H1 (cell line): ENCODE measurements at regions not wholly inside any gene's neighbourhood (a gene's known extent, or its start where the extent isn't known, plus 50 kb on each side); places are given as distances from the start of the nearest gene placed in this dataset.

Experiments used
- CTCF ChIA-PET: fragments of 300-600 bp; sonication (Branson Sonifier 250); formaldehyde crosslinking; loops from one replicate; lab custom pipeline; 2021; ENCODE audit not compliant: partially characterized antibody; lab: Charles Lee
- POLR2A ChIA-PET: fragments of 300-600 bp; sonication (Branson Sonifier 250); formaldehyde crosslinking; loops from one replicate; lab custom pipeline; 2021; ENCODE audit warnings: inconsistent platforms; ENCODE audit not compliant: partially characterized antibody; lab: Charles Lee
- DNase-seq, 2 experiments: peaks; one replicate each; pipeline versions ENCODE4 v3.0.0 to v3.0.0-alpha.2; 2010 to 2022; ENCODE audit warnings: low spot score in 2 of 2, low read depth in 1 of 2, mixed read lengths in 1 of 2
- FAIRE-seq: peaks from 2 replicates; lab custom pipeline; 2011; peaks lifted over from hg19 to GRCh38; lab: Jason Lieb, UNC
- H2AFZ ChIP-seq: 2 replicates; pipeline ENCODE4 v1.8.1; 2012; ENCODE audit warnings: low read length, inconsistent platforms
- H2AK5ac ChIP-seq: 2 replicates; pipeline ENCODE4 v1.6.1; 2013; ENCODE audit warnings: low read depth, low read length
- H2BK120ac ChIP-seq: replicated peaks from 2 replicates; pipeline ENCODE3; 2013; ENCODE audit warnings: low read depth, low read length, inconsistent platforms
- H2BK12ac ChIP-seq: 2 replicates; pipeline ENCODE4 v1.6.1; 2013; ENCODE audit warnings: low read depth, low read length
- H2BK15ac ChIP-seq: 2 replicates; pipeline ENCODE4 v1.6.1; 2013; ENCODE audit warnings: low read length
- H2BK20ac ChIP-seq: 2 replicates; pipeline ENCODE4 v1.6.1; 2013; ENCODE audit warnings: low read length
- H2BK5ac ChIP-seq: 2 replicates; pipeline ENCODE4 v1.6.1; 2013; ENCODE audit warnings: low read depth, low read length
- H3K14ac ChIP-seq: 2 replicates; pipeline ENCODE4 v1.6.1; 2013; ENCODE audit warnings: inconsistent platforms; ENCODE audit not compliant: insufficient read length
- H3K18ac ChIP-seq: 2 replicates; pipeline ENCODE4 v1.6.1; 2013; ENCODE audit warnings: low read length; ENCODE audit errors: extremely low read depth
- H3K23ac ChIP-seq: 2 replicates; pipeline ENCODE4 v1.6.1; 2013; ENCODE audit warnings: inconsistent platforms; ENCODE audit not compliant: insufficient read length
- H3K23me2 ChIP-seq: 2 replicates; pipeline ENCODE4 v1.6.1; 2013; ENCODE audit warnings: low read depth, low read length
- H3K27ac ChIP-seq: 2 replicates; pipeline ENCODE4 v1.6.1; 2011; ENCODE audit warnings: low read depth, low read length, inconsistent platforms
- H3K27me3 ChIP-seq, 4 experiments: replicated peaks in 1 of 4; 1 replicate in 1 of 4; 2 replicates in 3 of 4; pipeline versions ENCODE4 v1.6.1 to v1.8.1; 2011 to 2013; ENCODE audit warnings: low read length in 3 of 4, mild to moderate bottlenecking in 3 of 4, inconsistent platforms in 2 of 4, mixed read lengths in 2 of 4, moderate library complexity in 1 of 4; ENCODE audit not compliant: control insufficient read depth in 3 of 4, insufficient read depth in 3 of 4; ENCODE audit errors: extremely low read depth in 1 of 4
- H3K36me3 ChIP-seq, 4 experiments: 2 replicates each; pipeline versions ENCODE4 v1.6.1 to v1.8.1; 2011 to 2013; ENCODE audit warnings: mild to moderate bottlenecking in 4 of 4, low read length in 3 of 4, moderate library complexity in 2 of 4, control low read depth in 1 of 4, inconsistent platforms in 1 of 4; ENCODE audit not compliant: insufficient read depth in 4 of 4, control insufficient read depth in 2 of 4
- H3K4ac ChIP-seq: replicated peaks from 2 replicates; pipeline ENCODE3; 2013; ENCODE audit warnings: low read length, low read depth, mixed read lengths, inconsistent platforms; ENCODE audit not compliant: insufficient read length
- H3K4me1 ChIP-seq, 4 experiments: replicated peaks in 1 of 4; 1 replicate in 1 of 4; 2 replicates in 3 of 4; pipeline versions ENCODE4 v1.6.1 to v1.8.1; 2011 to 2013; ENCODE audit warnings: low read length in 3 of 4, inconsistent platforms in 2 of 4, mixed read lengths in 1 of 4; ENCODE audit not compliant: insufficient read depth in 4 of 4, control insufficient read depth in 3 of 4
- H3K4me2 ChIP-seq, 2 experiments: 2 replicates each; pipeline versions ENCODE4 v1.6.1 to v1.8.1; 2011 to 2013; ENCODE audit warnings: low read depth in 2 of 2, low read length in 2 of 2, control low read depth in 1 of 2, inconsistent platforms in 1 of 2, mild to moderate bottlenecking in 1 of 2; ENCODE audit not compliant: insufficient read depth in 1 of 2
- H3K4me3 ChIP-seq, 4 experiments: fragments of 200-600, 300-600 bp in 1 of 4; sonication (generic), shearing (Covaris generic), sonication (Bioruptor Twin) in 1 of 4; 2 replicates each; pipeline versions ENCODE4 v1.5.1 to v1.8.1; 2011 to 2016; ENCODE audit warnings: low read length in 4 of 4, low read depth in 3 of 4, control low read depth in 2 of 4, inconsistent platforms in 2 of 4, mild to moderate bottlenecking in 2 of 4, mixed read lengths in 1 of 4, moderate library complexity in 1 of 4; ENCODE audit not compliant: insufficient read depth in 2 of 4; ENCODE audit errors: extremely low read depth in 1 of 4
- H3K56ac ChIP-seq: replicated peaks from 2 replicates; pipeline ENCODE3; 2013; ENCODE audit warnings: low read depth, mild to moderate bottlenecking, mixed read lengths, low read length, inconsistent platforms; ENCODE audit not compliant: insufficient read length
- H3K79me1 ChIP-seq: 2 replicates; pipeline ENCODE4 v1.6.1; 2013; ENCODE audit warnings: low read depth, low read length, control low read depth
- H3K79me2 ChIP-seq, 2 experiments: 2 replicates each; pipeline versions ENCODE4 v1.6.1 to v1.8.1; 2012 to 2013; ENCODE audit warnings: low read length in 2 of 2, mild to moderate bottlenecking in 2 of 2, inconsistent platforms in 1 of 2; ENCODE audit not compliant: insufficient read depth in 2 of 2, control insufficient read depth in 1 of 2
- H3K9ac ChIP-seq, 4 experiments: replicated peaks in 1 of 4; 1 replicate in 1 of 4; 2 replicates in 3 of 4; pipeline versions ENCODE4 v1.6.1 to v1.8.1; 2011 to 2013; ENCODE audit warnings: low read depth in 3 of 4, low read length in 3 of 4, control low read depth in 2 of 4, mild to moderate bottlenecking in 2 of 4, moderate library complexity in 2 of 4, inconsistent platforms in 1 of 4; ENCODE audit errors: extremely low read depth in 1 of 4
- H3K9me3 ChIP-seq, 2 experiments: 2 replicates each; pipeline versions ENCODE4 v1.6.1 to v1.8.1; 2012 to 2013; ENCODE audit warnings: mild to moderate bottlenecking in 2 of 2, moderate library complexity in 2 of 2, control low read depth in 1 of 2, inconsistent platforms in 1 of 2, low read depth in 1 of 2, low read length in 1 of 2, mixed read lengths in 1 of 2; ENCODE audit not compliant: insufficient read depth in 2 of 2
- H4K20me1 ChIP-seq, 2 experiments: replicated peaks in 1 of 2; 2 replicates each; pipeline versions ENCODE3 to v1.8.1; 2011 to 2013; ENCODE audit warnings: inconsistent platforms in 2 of 2, low read length in 2 of 2, mild to moderate bottlenecking in 1 of 2; ENCODE audit not compliant: insufficient read depth in 2 of 2, control insufficient read depth in 1 of 2
- H4K5ac ChIP-seq: 2 replicates; pipeline ENCODE4 v1.6.1; 2013; ENCODE audit warnings: low read length, low read depth, mixed read lengths, inconsistent platforms; ENCODE audit not compliant: insufficient read length
- H4K8ac ChIP-seq: 2 replicates; pipeline ENCODE4 v1.8.0; 2013; ENCODE audit warnings: mild to moderate bottlenecking, moderate library complexity, low read length, inconsistent platforms; ENCODE audit not compliant: insufficient read depth; ENCODE audit errors: extremely low read depth
- H4K91ac ChIP-seq: replicated peaks from 2 replicates; pipeline ENCODE3; 2013; ENCODE audit warnings: low read length, mixed read lengths, inconsistent platforms; ENCODE audit not compliant: insufficient read length
- FOSL1 ChIP-seq: IDR thresholded peaks from 2 replicates; pipeline ENCODE4 v1.6.1; 2011; ENCODE audit warnings: mild to moderate bottlenecking, low read depth, low read length, moderate library complexity; ENCODE audit not compliant: insufficient read depth
- HDAC2 ChIP-seq, 2 experiments: fragments of 300-600 bp in 1 of 2; sonication (generic) in 1 of 2; IDR thresholded peaks; 2 replicates each; pipeline ENCODE4 v1.6.1; 2011 to 2012; ENCODE audit warnings: low read depth in 2 of 2, low read length in 2 of 2, mild to moderate bottlenecking in 2 of 2, moderate library complexity in 2 of 2, borderline replicate concordance in 1 of 2, inconsistent platforms in 1 of 2
- JUND ChIP-seq: IDR thresholded peaks from 2 replicates; pipeline ENCODE4 v1.6.1; 2011; ENCODE audit warnings: mild to moderate bottlenecking, improper control_type of control experiment, low read length

- Histone ChIP-seq H3K79me2 (no peaks in the 10 kb centered on the region), H3K23me2 (no peaks in the 10 kb centered on the region), H2BK5ac (no peak overlapping the region), H4K5ac (no peak overlapping the region), H3K56ac (no peak overlapping the region), H4K8ac (no peak overlapping the region), H3K23ac (no peak overlapping the region), H3K18ac (no peak overlapping the region), H3K9ac (no peak overlapping the region), H3K4me1 (no peaks in the 10 kb centered on the region), H2AK5ac (no peak overlapping the region), H3K14ac (no peak overlapping the region), H3K27ac (no peak overlapping the region), H4K20me1 (no peaks in the 10 kb centered on the region), H2BK20ac (no peak overlapping the region), H2BK15ac (no peak overlapping the region), H3K36me3 (no peaks in the 10 kb centered on the region), H3K79me1 (no peaks in the 10 kb centered on the region), H3K9me3 (no peaks in the 10 kb centered on the region), H2BK12ac (no peak overlapping the region), H3K27me3 (no peaks in the 10 kb centered on the region), H2AFZ (no peak overlapping the region), H3K4me2 (no peak overlapping the region), H2BK120ac (no peak overlapping the region), H3K4me3 (no peak overlapping the region), H4K91ac (no peak overlapping the region), H3K4ac (no peak overlapping the region)
- DNase-seq = no peak
- CTCF ChIA-PET = interaction anchor here (1.1 to 1.4 kb wide), 2 partner anchors 40 to 264 kb away, joined by 4 read pairs; no protein-coding TSS in a partner anchor
- TF ChIP-seq HDAC2 (IDR thresholded peaks at IDR 0.05; ENCODE audit: borderline replicate concordance in 1 of 2, low read depth in 2 of 2, low read length in 2 of 2) (no peak), FOSL1 (no peak), JUND (no peak)
- FAIRE-seq = no peak
- POLR2A ChIA-PET = no interaction called here
Measured at GRCh38 chr3:101155825-101156224, 162.6 kb upstream of the ABI3BP start.
